Osteoblast (primary cell): ENCODE measurements at regions not wholly inside any gene's neighbourhood (a gene's known extent, or its start where the extent isn't known, plus 50 kb on each side); places are given as distances from the start of the nearest gene placed in this dataset.

Experiments used
- DNase-seq: peaks from one replicate; pipeline ENCODE4 v3.0.0; 2011; ENCODE audit warnings: low spot score, mixed read lengths; ENCODE audit not compliant: insufficient read length; ENCODE audit errors: missing footprints
- H2AFZ ChIP-seq: 2 replicates; pipeline ENCODE4 v1.6.0; 2011; ENCODE audit warnings: mild to moderate bottlenecking, low read length
- H3K27ac ChIP-seq: 2 replicates; pipeline ENCODE4 v1.5.1; 2011; ENCODE audit warnings: mild to moderate bottlenecking, low read depth, low read length, moderate library complexity
- H3K27me3 ChIP-seq: 2 replicates; pipeline ENCODE4 v1.6.0; 2012; ENCODE audit warnings: mild to moderate bottlenecking, control low read depth, inconsistent platforms, low read length, moderate library complexity; ENCODE audit not compliant: insufficient read depth
- H3K36me3 ChIP-seq: 2 replicates; pipeline ENCODE4 v1.5.1; 2011; ENCODE audit warnings: mild to moderate bottlenecking, low read length, control low read depth, moderate library complexity; ENCODE audit not compliant: insufficient read depth
- H3K4me1 ChIP-seq: 2 replicates; pipeline ENCODE4 v1.5.1; 2011; ENCODE audit warnings: mild to moderate bottlenecking, low read length, control low read depth, moderate library complexity; ENCODE audit not compliant: insufficient read depth
- H3K4me2 ChIP-seq: 2 replicates; pipeline ENCODE4 v1.6.0; 2011; ENCODE audit warnings: mild to moderate bottlenecking, low read length; ENCODE audit not compliant: insufficient read depth
- H3K4me3 ChIP-seq: fragments of 200-600 bp; sonication (generic); 3 replicates; pipeline ENCODE4 v1.5.1; 2012; ENCODE audit warnings: mild to moderate bottlenecking, low read length, inconsistent platforms; ENCODE audit not compliant: insufficient read depth
- H3K79me2 ChIP-seq: 2 replicates; pipeline ENCODE4 v1.6.0; 2012; ENCODE audit warnings: mild to moderate bottlenecking, low read length, control low read depth, inconsistent platforms; ENCODE audit not compliant: insufficient read depth
- H3K9me3 ChIP-seq: 2 replicates; pipeline ENCODE4 v1.5.1; 2011; ENCODE audit warnings: low read depth, low read length, control low read depth
- H4K20me1 ChIP-seq: 2 replicates; pipeline ENCODE4 v1.6.0; 2012; ENCODE audit warnings: mild to moderate bottlenecking, low read length, control low read depth; ENCODE audit not compliant: insufficient read depth
- CTCF ChIP-seq: IDR thresholded peaks from 2 replicates; pipeline ENCODE4 v1.5.1; 2011; ENCODE audit warnings: mild to moderate bottlenecking, low read depth, low read length, moderate library complexity; ENCODE audit errors: extremely low read depth

- Histone ChIP-seq H3K4me1 (no peaks in the 10 kb centered on the region), H4K20me1 (no peaks in the 10 kb centered on the region), H3K4me3 (no peak overlapping the region), H2AFZ (peak overlapping the region; percentile 22), H3K4me2 (no peak overlapping the region), H3K27me3 (peaks cover 3% of the 10 kb centered on the region), H3K36me3 (no peaks in the 10 kb centered on the region), H3K27ac (no peak overlapping the region), H3K79me2 (no peaks in the 10 kb centered on the region), H3K9me3 (no peaks in the 10 kb centered on the region)
- TF ChIP-seq CTCF: no peak
- DNase-seq: peak; percentile 1
Observed at GRCh38 chr4:83724485-83725335, 188.8 kb downstream of the GPAT3 start.

DNA sequence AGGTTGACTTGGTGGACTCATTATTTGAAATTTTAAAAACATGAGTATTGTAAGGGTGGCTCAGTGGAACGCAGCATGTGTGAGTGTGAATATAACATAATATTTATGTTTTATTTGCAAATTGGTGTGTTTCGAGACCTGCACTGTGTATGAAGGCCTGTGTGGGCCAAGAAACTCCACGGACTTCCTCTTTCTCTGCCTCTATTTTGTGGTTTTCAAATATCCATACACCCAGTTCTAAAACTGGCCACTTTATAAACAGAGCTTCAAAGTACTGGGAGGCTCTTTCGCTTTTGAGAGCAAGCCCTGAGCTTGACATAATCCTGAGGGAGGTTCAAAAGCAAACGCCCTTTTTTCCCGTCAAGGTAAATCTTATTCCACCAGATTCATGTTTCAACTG, 187.7 kb downstream of the GPAT3 start:
- Histone ChIP-seq H3K4me3 (no peak overlapping the region), H3K4me1 (no peaks in the 10 kb centered on the region), H3K79me2 (no peaks in the 10 kb centered on the region), H3K27ac (no peak overlapping the region), H3K36me3 (no peaks in the 10 kb centered on the region), H3K27me3 (peaks cover 3% of the 10 kb centered on the region), H3K4me2 (no peak overlapping the region), H3K9me3 (no peaks in the 10 kb centered on the region), H4K20me1 (no peaks in the 10 kb centered on the region), H2AFZ (peak overlapping the region; percentile 62)
- TF ChIP-seq CTCF: no peak
- DNase-seq: no peak

DNA sequence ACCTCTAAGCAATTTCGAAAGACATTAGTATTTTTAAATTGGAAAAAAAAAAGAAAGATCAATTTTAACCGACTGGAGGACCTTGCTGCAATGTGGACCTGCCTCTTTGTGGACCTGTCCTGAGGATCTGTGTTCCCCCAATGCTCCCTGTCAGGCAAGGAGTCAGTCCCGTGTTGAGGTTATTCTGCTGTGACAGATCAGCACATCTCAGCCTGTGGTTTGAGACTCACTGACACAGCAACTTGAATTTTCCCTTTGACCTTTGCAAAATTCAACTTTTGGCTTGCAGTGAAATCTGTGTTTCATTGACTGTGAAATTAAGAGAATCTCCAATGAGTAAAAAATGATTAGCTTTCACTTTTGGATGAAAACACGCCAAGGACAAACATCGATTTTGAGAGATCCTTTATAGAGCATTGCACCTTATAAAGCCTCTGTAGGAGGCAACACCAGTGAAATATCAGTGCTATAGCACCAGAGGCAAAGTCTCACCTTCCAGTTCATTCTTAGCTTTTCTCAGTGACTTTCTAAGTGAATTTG, 186.9 kb downstream of the GPAT3 start:
- no peak overlapping the region for H3K4me2 ChIP-seq
- no peak overlapping the region for H3K4me3 ChIP-seq
- no peaks in the 10 kb centered on the region for H3K36me3 ChIP-seq
- no peaks in the 10 kb centered on the region for H3K4me1 ChIP-seq
- no peak for DNase-seq
- H2AFZ ChIP-seq: no peak overlapping the region
- H3K9me3 ChIP-seq: no peaks in the 10 kb centered on the region
- no peaks in the 10 kb centered on the region for H3K79me2 ChIP-seq
- H3K27ac ChIP-seq: no peak overlapping the region
- H3K27me3 ChIP-seq: peaks cover 3% of the 10 kb centered on the region
- no peaks in the 10 kb centered on the region for H4K20me1 ChIP-seq
- no peak for TF ChIP-seq CTCF

- H3K27ac ChIP-seq: no peak overlapping the region
- no peak for TF ChIP-seq CTCF
- no peaks in the 10 kb centered on the region for H4K20me1 ChIP-seq
- H3K27me3 ChIP-seq: peaks cover 3% of the 10 kb centered on the region
- no peaks in the 10 kb centered on the region for H3K4me1 ChIP-seq
- no peak overlapping the region for H2AFZ ChIP-seq
- H3K9me3 ChIP-seq: no peaks in the 10 kb centered on the region
- H3K4me3 ChIP-seq: no peak overlapping the region
- no peak overlapping the region for H3K4me2 ChIP-seq
- DNase-seq: no peak
- H3K79me2 ChIP-seq: no peaks in the 10 kb centered on the region
- no peaks in the 10 kb centered on the region for H3K36me3 ChIP-seq
Observed at GRCh38 chr4:83716874-83717273, 181.0 kb downstream of the GPAT3 start.
